ENCODE measurements at regions not wholly inside any gene's neighbourhood (a gene's known extent, or its start where the extent isn't known, plus 50 kb on each side); places are given as distances from the start of the nearest gene placed in this dataset.

- DNase-seq (ENCODE audit: low read depth, low spot score), result no peak
- ChIA-PET CTCF (no interaction called here), POLR2A (no interaction called here)
- no peak for TF ChIP-seq CTCF (IDR thresholded peaks at IDR 0.05; ENCODE audit: insufficient read depth, low read length, missing control alignments)
- no peak overlapping the region for H3K4me3 ChIP-seq (ENCODE audit: low read depth, low read length)
Observed at GRCh38 chr10:57418476-57418875, 849.2 kb downstream of the IPMK start.

GRCh38 chr10:57395923-57396322, 871.8 kb downstream of the IPMK start:
- TF ChIP-seq CTCF (IDR thresholded peaks at IDR 0.05; ENCODE audit: insufficient read depth, low read length, missing control alignments), result no peak
- CTCF ChIA-PET, result no interaction called here
- DNase-seq (ENCODE audit: low read depth, low spot score), result no peak
- POLR2A ChIA-PET, result no interaction called here
- H3K4me3 ChIP-seq (ENCODE audit: low read depth, low read length), result no peak overlapping the region

- TF ChIP-seq CTCF (IDR thresholded peaks at IDR 0.05; ENCODE audit: insufficient read depth, low read length, missing control alignments), result no peak
- no peak for DNase-seq (ENCODE audit: low read depth, low spot score)
- no peak overlapping the region for H3K4me3 ChIP-seq (ENCODE audit: low read depth, low read length)
- POLR2A ChIA-PET, result no interaction called here
- CTCF ChIA-PET, result no interaction called here
Observed at GRCh38 chr10:57367412-57367811, 900.3 kb downstream of the IPMK start.

- DNase-seq (ENCODE audit: low read depth, low spot score), result no peak
- H3K4me3 ChIP-seq (ENCODE audit: low read depth, low read length), result no peak overlapping the region
- CTCF ChIA-PET, result no interaction called here
- no peak for TF ChIP-seq CTCF (IDR thresholded peaks at IDR 0.05; ENCODE audit: insufficient read depth, low read length, missing control alignments)
- POLR2A ChIA-PET, result no interaction called here
Observed at GRCh38 chr10:57362811-57363210, 904.9 kb downstream of the IPMK start.

- no peak for TF ChIP-seq CTCF (IDR thresholded peaks at IDR 0.05; ENCODE audit: insufficient read depth, low read length, missing control alignments)
- H3K4me3 ChIP-seq (ENCODE audit: low read depth, low read length), result no peak overlapping the region
- POLR2A ChIA-PET, result no interaction called here
- CTCF ChIA-PET, result no interaction called here
- DNase-seq (ENCODE audit: low read depth, low spot score), result no peak
Observed at GRCh38 chr10:57353403-57354003, 914.2 kb downstream of the IPMK start.

GRCh38 chr10:57351076-57351475, 916.6 kb downstream of the IPMK start:
- H3K4me3 ChIP-seq (ENCODE audit: low read depth, low read length), result no peak overlapping the region
- DNase-seq (ENCODE audit: low read depth, low spot score), result no peak
- CTCF ChIA-PET, result no interaction called here
- no peak for TF ChIP-seq CTCF (IDR thresholded peaks at IDR 0.05; ENCODE audit: insufficient read depth, low read length, missing control alignments)
- POLR2A ChIA-PET, result no interaction called here
